ENCODE measurements at regions not wholly inside any gene's neighbourhood (a gene's known extent, or its start where the extent isn't known, plus 50 kb on each side); places are given as distances from the start of the nearest gene placed in this dataset.

GRCh38 chr5:71864730-71865601, 145.9 kb downstream of the CARTPT start:
- DNase-seq (ENCODE audit: low read depth in 3 of 3, low spot score in 2 of 3), result no peak

GRCh38 chr5:71865665-71866320, 146.7 kb downstream of the CARTPT start:
- no peak for DNase-seq (ENCODE audit: low read depth in 3 of 3, low spot score in 2 of 3)

GRCh38 chr5:71872311-71872864, 153.3 kb downstream of the CARTPT start:
- DNase-seq (ENCODE audit: low read depth in 3 of 3, low spot score in 2 of 3), result no peak

GRCh38 chr5:71873191-71873591, 154.1 kb downstream of the CARTPT start:
- DNase-seq (ENCODE audit: low read depth in 3 of 3, low spot score in 2 of 3), result no peak

- DNase-seq (ENCODE audit: low read depth in 3 of 3, low spot score in 2 of 3), result no peak
Measured at GRCh38 chr5:71874521-71874920, 155.4 kb downstream of the CARTPT start.

GRCh38 chr5:71877511-71877910, 158.4 kb downstream of the CARTPT start:
- DNase-seq (ENCODE audit: low read depth in 3 of 3, low spot score in 2 of 3), result no peak

GRCh38 chr5:71880536-71880935, 161.5 kb downstream of the CARTPT start:
- no peak for DNase-seq (ENCODE audit: low read depth in 3 of 3, low spot score in 2 of 3)

GRCh38 chr5:71882826-71883741, 164.0 kb downstream of the CARTPT start:
- no peak for DNase-seq (ENCODE audit: low read depth in 3 of 3, low spot score in 2 of 3)

GRCh38 chr5:71883742-71884103, 164.6 kb downstream of the CARTPT start:
- DNase-seq (ENCODE audit: low read depth in 3 of 3, low spot score in 2 of 3), result no peak

GRCh38 chr5:71884926-71885325, 165.9 kb downstream of the CARTPT start:
- no peak for DNase-seq (ENCODE audit: low read depth in 3 of 3, low spot score in 2 of 3)

GRCh38 chr5:71886406-71886805, 167.3 kb downstream of the CARTPT start:
- DNase-seq (ENCODE audit: low read depth in 3 of 3, low spot score in 2 of 3), result no peak

GRCh38 chr5:71887680-71888079, 168.6 kb downstream of the CARTPT start:
- no peak for DNase-seq (ENCODE audit: low read depth in 3 of 3, low spot score in 2 of 3)

- no peak for DNase-seq (ENCODE audit: low read depth in 3 of 3, low spot score in 2 of 3)
Measured at GRCh38 chr5:71891406-71891805, 172.3 kb downstream of the CARTPT start.

- DNase-seq (ENCODE audit: low read depth in 3 of 3, low spot score in 2 of 3), result no peak
Measured at GRCh38 chr5:71891856-71892255, 172.8 kb downstream of the CARTPT start.

- DNase-seq (ENCODE audit: low read depth in 3 of 3, low spot score in 2 of 3), result no peak
Measured at GRCh38 chr5:71892641-71893365, 173.7 kb downstream of the CARTPT start.

- no peak for DNase-seq (ENCODE audit: low read depth in 3 of 3, low spot score in 2 of 3)
Measured at GRCh38 chr5:71893451-71893850, 174.4 kb downstream of the CARTPT start.

- DNase-seq (ENCODE audit: low read depth in 3 of 3, low spot score in 2 of 3), result no peak
Measured at GRCh38 chr5:71894091-71894490, 175.0 kb downstream of the CARTPT start.

- no peak for DNase-seq (ENCODE audit: low read depth in 3 of 3, low spot score in 2 of 3)
Measured at GRCh38 chr5:71895546-71895945, 176.5 kb downstream of the CARTPT start.

- DNase-seq (ENCODE audit: low read depth in 3 of 3, low spot score in 2 of 3), result no peak
Measured at GRCh38 chr5:71899865-71900342, 180.8 kb downstream of the CARTPT start.

- DNase-seq (ENCODE audit: low read depth in 3 of 3, low spot score in 2 of 3), result no peak
Measured at GRCh38 chr5:71903808-71904207, 184.7 kb downstream of the CARTPT start.

Measured in right renal cortex interstitium (tissue), 3 donors.